HepG2 (cell line): ENCODE measurements at regions not wholly inside any gene's neighbourhood (a gene's known extent, or its start where the extent isn't known, plus 50 kb on each side); places are given as distances from the start of the nearest gene placed in this dataset.

Experiments used
- ATAC-seq: fragments of 200-7000 bp; cut with Tn5 transposase; 3 replicates; pipeline ENCODE4 v1.9.1; 2020; ENCODE audit warnings: mild to moderate bottlenecking, moderate library complexity
- BruUV-seq: library from RNA; stranded (reverse); fragments of 400-500 nt; replicated peaks from 2 replicates; lab custom pipeline; 2021; lab: Mats Ljungman, UMichigan
- CTCF ChIA-PET: fragments of 300-600 bp; formaldehyde crosslinking; extraction: SDS; loops from one replicate; lab custom pipeline; 2021; ENCODE audit warnings: low total read pairs, inconsistent platforms, low intra/inter-chr PET ratio; lab: Yijun Ruan, JAX
- POLR2A ChIA-PET: fragments of 350-600 bp; sonication (Branson Sonifier 250); formaldehyde crosslinking; loops from one replicate; lab custom pipeline; 2020; ENCODE audit warnings: antibody characterized with exemption, inconsistent platforms; lab: Yijun Ruan, JAX
- DNase-seq: peaks from one replicate; pipeline ENCODE4 v3.0.0-alpha.2; 2015; ENCODE audit warnings: low spot score
- FAIRE-seq: peaks from 3 replicates; lab custom pipeline; 2011; peaks lifted over from hg19 to GRCh38; lab: Jason Lieb, UNC
- H2AFZ ChIP-seq: one replicate; pipeline ENCODE4 v1.6.1; 2011; ENCODE audit warnings: low read length, inconsistent platforms
- H3K27ac ChIP-seq: fragments of 300-600 bp; 3 replicates; pipeline ENCODE4 v1.8.0; 2011; ENCODE audit warnings: mixed run types, mild to moderate bottlenecking, mixed read lengths, low read length, inconsistent platforms; ENCODE audit not compliant: insufficient read depth; ENCODE audit errors: extremely low read length
- H3K27me3 ChIP-seq, 2 experiments: fragments of 200-600 bp in 1 of 2; 2 replicates in 1 of 2; 3 replicates in 1 of 2; pipeline versions ENCODE4 v1.6.0 to v1.8.0; 2011; ENCODE audit warnings: low read length in 2 of 2, mild to moderate bottlenecking in 2 of 2, moderate library complexity in 2 of 2, inconsistent platforms in 1 of 2; ENCODE audit not compliant: insufficient read depth in 2 of 2, control insufficient read depth in 1 of 2
- H3K36me3 ChIP-seq, 2 experiments: fragments of 200-600 bp in 1 of 2; replicated peaks in 1 of 2; 2 replicates in 1 of 2; 3 replicates in 1 of 2; pipeline versions ENCODE4 v1.5.1 to v1.8.0; 2011; ENCODE audit warnings: low read length in 2 of 2, inconsistent platforms in 1 of 2; ENCODE audit not compliant: insufficient read depth in 2 of 2, control insufficient read depth in 1 of 2
- H3K4me1 ChIP-seq: 2 replicates; pipeline ENCODE4 v1.5.1; 2012; ENCODE audit warnings: low read length, inconsistent platforms; ENCODE audit not compliant: insufficient read depth
- H3K4me2 ChIP-seq: 2 replicates; pipeline ENCODE4 v1.6.0; 2011; ENCODE audit warnings: low read depth, low read length, inconsistent platforms
- H3K4me3 ChIP-seq, 3 experiments: fragments of 200-600 bp in 1 of 3; sonication (generic), shearing (Covaris generic) in 1 of 3; replicated peaks in 1 of 3; 2 replicates each; pipeline ENCODE4 v1.5.1; 2011 to 2016; ENCODE audit warnings: low read length in 3 of 3, inconsistent platforms in 2 of 3, low read depth in 2 of 3, mild to moderate bottlenecking in 2 of 3, control low read depth in 1 of 3, mixed read lengths in 1 of 3; ENCODE audit not compliant: insufficient read depth in 1 of 3
- H3K79me2 ChIP-seq: one replicate; pipeline ENCODE4 v1.6.1; 2011; ENCODE audit warnings: low read length, inconsistent platforms; ENCODE audit not compliant: insufficient read depth
- H3K9ac ChIP-seq: 2 replicates; pipeline ENCODE4 v1.6.0; 2011; ENCODE audit warnings: mild to moderate bottlenecking, low read depth, low read length, inconsistent platforms; ENCODE audit not compliant: insufficient read depth
- H3K9me3 ChIP-seq: 2 replicates; pipeline ENCODE4 v1.5.1; 2012; ENCODE audit warnings: mild to moderate bottlenecking, low read length
- H4K20me1 ChIP-seq: 2 replicates; pipeline ENCODE4 v1.6.0; 2011; ENCODE audit warnings: inconsistent platforms, mild to moderate bottlenecking, low read length, moderate library complexity; ENCODE audit not compliant: insufficient read depth
- BATF2 ChIP-seq: sonication (generic); formaldehyde crosslinking; IDR thresholded peaks from 2 replicates; pipeline ENCODE4 v1.8.0; 2022; ENCODE audit warnings: mild to moderate bottlenecking, missing genetic modification reagents, moderate library complexity
- EP300 ChIP-seq, 3 experiments: sonication (generic) in 1 of 3; formaldehyde crosslinking in 1 of 3; IDR thresholded peaks; 2 replicates each; pipeline versions ENCODE4 v1.5.1 to v1.6.1; 2011 to 2020; ENCODE audit warnings: low read depth in 2 of 3, low read length in 2 of 3, borderline replicate concordance in 1 of 3, improper control_type of control experiment in 1 of 3, mild to moderate bottlenecking in 1 of 3, missing genetic modification reagents in 1 of 3, moderate library complexity in 1 of 3
- FOSL2 ChIP-seq: sonication (generic); formaldehyde crosslinking; IDR thresholded peaks from 2 replicates; pipeline ENCODE4 v1.4.0; 2020; ENCODE audit warnings: missing genetic modification reagents
- GPBP1L1 ChIP-seq: sonication (generic); formaldehyde crosslinking; IDR thresholded peaks from 2 replicates; pipeline ENCODE4 v1.5.0; 2020; ENCODE audit warnings: mild to moderate bottlenecking, missing genetic modification reagents
- HMG20A ChIP-seq: IDR thresholded peaks from 2 replicates; pipeline ENCODE4 v1.6.1; 2016; ENCODE audit warnings: borderline replicate concordance
- KDM4B ChIP-seq: sonication (generic); formaldehyde crosslinking; IDR thresholded peaks from 2 replicates; pipeline ENCODE4 v1.4.0; 2020; ENCODE audit warnings: missing genetic modification reagents
- MBNL3 ChIP-seq: fragments of 250-450 bp; sonication (Bioruptor Pico); conservative IDR thresholded peaks from 2 replicates; pipeline ENCODE4 v1.8.0; 2022; ENCODE audit warnings: mild to moderate bottlenecking, inconsistent platforms
- MTF2 ChIP-seq: sonication (generic); formaldehyde crosslinking; IDR thresholded peaks from 2 replicates; pipeline ENCODE4 v1.5.0; 2020; ENCODE audit warnings: missing genetic modification reagents, borderline replicate concordance
- POLR2G ChIP-seq: fragments of 200-400 bp; formaldehyde crosslinking; IDR thresholded peaks from 2 replicates; pipeline ENCODE4 v1.6.1; 2018; ENCODE audit warnings: mild to moderate bottlenecking, low read depth, low read length, moderate library complexity
- SYNCRIP ChIP-seq: fragments of 200-400 bp; formaldehyde crosslinking; IDR thresholded peaks from 2 replicates; pipeline ENCODE4 v1.6.1; 2018; ENCODE audit warnings: mild to moderate bottlenecking, low read depth, low read length; ENCODE audit not compliant: insufficient read depth
- ZFX ChIP-seq: sonication (generic); formaldehyde crosslinking; IDR thresholded peaks from 2 replicates; pipeline ENCODE4 v1.4.0; 2020; ENCODE audit warnings: mild to moderate bottlenecking, low read depth, missing genetic modification reagents, moderate library complexity
- ZNF138 ChIP-seq: sonication (generic); formaldehyde crosslinking; IDR thresholded peaks from 2 replicates; pipeline ENCODE4 v1.5.0; 2020; ENCODE audit warnings: mild to moderate bottlenecking, low read depth, missing genetic modification reagents
- ZNF343 ChIP-seq: sonication (generic); formaldehyde crosslinking; IDR thresholded peaks from 2 replicates; pipeline ENCODE4 v1.4.0; 2020; ENCODE audit warnings: mild to moderate bottlenecking, missing genetic modification reagents
- ZNF674 ChIP-seq: sonication (generic); formaldehyde crosslinking; IDR thresholded peaks from 2 replicates; pipeline ENCODE4 v1.5.0; 2020; ENCODE audit warnings: low read depth, mild to moderate bottlenecking, missing genetic modification reagents
- WGBS: methylation state at CpG from one replicate; pipeline ENCODE4 v1.1.6; 2017; ENCODE audit warnings: low lambda C conversion rate; 5-methylcytosine and 5-hydroxymethylcytosine counted together
- in situ Hi-C: cut with HindIII; loops from 2 replicates; pipeline ENCODE4 v1.10.0; 2017; ENCODE audit warnings: low pct_unique_long_range_greater_than_20kb; ENCODE audit not compliant: extremely low pct_ligation_motif_present
- intact Hi-C: fragments of 100-400 bp; cut with micrococcal nuclease; formaldehyde crosslinking; loops from one replicate; pipeline ENCODE4 v1.10.0; 2022; ENCODE audit not compliant: unreplicated experiment
- TF ChIP-seq, protein P1 (sequence below): sonication (generic); formaldehyde crosslinking; IDR thresholded peaks from 2 replicates; pipeline ENCODE4 v1.4.0; 2020; ENCODE audit warnings: missing genetic modification reagents

GRCh38 chr15:81569286-81570080 lies 195.5 kb upstream of the TMC3 start (continued):
- TF ChIP-seq BATF2: no peak

DNA sequence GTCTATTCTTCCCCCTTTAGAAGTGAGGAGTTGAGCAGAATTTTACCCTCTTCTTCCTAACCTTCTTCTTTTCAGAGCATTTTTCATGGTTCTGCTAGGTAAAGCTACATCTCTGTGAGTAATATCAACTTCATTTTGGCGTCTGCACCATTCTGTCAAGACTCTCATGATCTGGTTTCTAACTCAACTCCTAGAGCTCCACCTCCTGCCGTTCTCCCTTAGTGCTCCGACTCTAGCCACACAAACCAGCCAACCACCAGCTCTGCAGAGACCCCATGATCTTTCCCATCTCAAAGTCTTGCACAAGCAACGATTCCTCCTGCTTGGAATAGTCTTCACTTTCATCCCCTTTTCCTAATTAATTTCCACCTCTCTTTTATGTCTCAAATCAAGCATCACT lies 193.9 kb upstream of the TMC3 start:
- DNase-seq: no peak
- Histone ChIP-seq H3K79me2 (no peaks in the 10 kb centered on the region), H3K27ac (no peak overlapping the region), H3K27me3 (no peaks in the 10 kb centered on the region), H3K4me1 (no peaks in the 10 kb centered on the region), H3K9ac (no peak overlapping the region), H4K20me1 (no peaks in the 10 kb centered on the region), H2AFZ (no peak overlapping the region), H3K4me3 (no peak overlapping the region), H3K4me2 (no peak overlapping the region), H3K36me3 (no peaks in the 10 kb centered on the region), H3K9me3 (no peaks in the 10 kb centered on the region)
- POLR2A ChIA-PET: no interaction called here
- no TSS peak for BruUV-seq
- 20% methylated on average over 4 of the region's 4 CpGs for WGBS
- no peak for ATAC-seq
- intact Hi-C loops: no loop called here
- in situ Hi-C loops: no loop called here
- TF ChIP-seq EP300 (IDR thresholded peaks at IDR 0.05; ENCODE audit: low read depth in 2 of 2, low read length in 2 of 2): no peak
- TF ChIP-seq EP300 (CRISPR knock-in tag; IDR thresholded peaks at IDR 0.05; ENCODE audit: borderline replicate concordance): no peak
- TF ChIP-seq MBNL3 (CRISPR knock-in tag): no peak
- TF ChIP-seq FOSL2 (CRISPR knock-in tag): no peak
- no peak for TF ChIP-seq SYNCRIP
- no peak for TF ChIP-seq MTF2
- no peak for TF ChIP-seq ZNF138 (CRISPR knock-in tag)
- no peak for TF ChIP-seq HMG20A
- no peak for TF ChIP-seq ZNF674
- TF ChIP-seq ZNF343 (CRISPR knock-in tag): no peak
- TF ChIP-seq KDM4B: no peak
- no peak for TF ChIP-seq POLR2G
- TF ChIP-seq, protein P1, sequence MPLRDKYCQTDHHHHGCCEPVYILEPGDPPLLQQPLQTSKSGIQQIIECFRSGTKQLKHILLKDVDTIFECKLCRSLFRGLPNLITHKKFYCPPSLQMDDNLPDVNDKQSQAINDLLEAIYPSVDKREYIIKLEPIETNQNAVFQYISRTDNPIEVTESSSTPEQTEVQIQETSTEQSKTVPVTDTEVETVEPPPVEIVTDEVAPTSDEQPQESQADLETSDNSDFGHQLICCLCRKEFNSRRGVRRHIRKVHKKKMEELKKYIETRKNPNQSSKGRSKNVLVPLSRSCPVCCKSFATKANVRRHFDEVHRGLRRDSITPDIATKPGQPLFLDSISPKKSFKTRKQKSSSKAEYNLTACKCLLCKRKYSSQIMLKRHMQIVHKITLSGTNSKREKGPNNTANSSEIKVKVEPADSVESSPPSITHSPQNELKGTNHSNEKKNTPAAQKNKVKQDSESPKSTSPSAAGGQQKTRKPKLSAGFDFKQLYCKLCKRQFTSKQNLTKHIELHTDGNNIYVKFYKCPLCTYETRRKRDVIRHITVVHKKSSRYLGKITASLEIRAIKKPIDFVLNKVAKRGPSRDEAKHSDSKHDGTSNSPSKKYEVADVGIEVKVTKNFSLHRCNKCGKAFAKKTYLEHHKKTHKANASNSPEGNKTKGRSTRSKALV (CRISPR knock-in tag): no peak
- no peak for TF ChIP-seq GPBP1L1 (CRISPR knock-in tag)
- no peak for TF ChIP-seq ZFX (CRISPR knock-in tag)
- CTCF ChIA-PET: no interaction called here
- no peak for FAIRE-seq
